GM12878 (cell line): ENCODE measurements at regions not wholly inside any gene's neighbourhood (a gene's known extent, or its start where the extent isn't known, plus 50 kb on each side); places are given as distances from the start of the nearest gene placed in this dataset.

ENCODE experiments used
- CREB1 ChIP-seq: IDR thresholded peaks from 2 replicates; pipeline ENCODE4 v1.6.1; 2012; ENCODE audit warnings: low read depth, mild to moderate bottlenecking, inconsistent platforms
- DPF2 ChIP-seq: fragments of 450-650 bp; IDR thresholded peaks from 2 replicates; pipeline ENCODE4 v1.6.1; 2017; ENCODE audit warnings: mild to moderate bottlenecking
- ESRRA ChIP-seq: IDR thresholded peaks from 2 replicates; pipeline ENCODE4 v1.6.1; 2012; ENCODE audit warnings: mild to moderate bottlenecking, low read length, improper control_type of control experiment
- KAT2A ChIP-seq: conservative IDR thresholded peaks from 2 replicates; pipeline ENCODE4 v1.6.1; 2011; ENCODE audit warnings: low read depth, low read length; ENCODE audit not compliant: control insufficient read depth
- MXI1 ChIP-seq: fragments of 150-350 bp; IDR thresholded peaks from 2 replicates; pipeline ENCODE4 v1.6.1; 2011; ENCODE audit warnings: low read depth, mild to moderate bottlenecking, inconsistent platforms, low read length, improper control_type of control experiment
- YY1 ChIP-seq: IDR thresholded peaks from 2 replicates; pipeline ENCODE4 v1.6.1; 2011; ENCODE audit warnings: low read depth, mild to moderate bottlenecking, low read length
- ZNF274 ChIP-seq: IDR thresholded peaks from one replicate; pipeline ENCODE4 v1.8.0; 2011; ENCODE audit not compliant: insufficient read length, insufficient read depth
- TF ChIP-seq, protein P1 (sequence below), 3 experiments: IDR thresholded peaks in 2 of 3; conservative IDR thresholded peaks in 1 of 3; 2 replicates each; pipeline ENCODE4 v1.5.1; 2011; ENCODE audit warnings: low read depth in 3 of 3, low read length in 3 of 3, mild to moderate bottlenecking in 3 of 3, control low read depth in 2 of 3, moderate library complexity in 2 of 3, inconsistent platforms in 1 of 3, mixed read lengths in 1 of 3; ENCODE audit not compliant: control insufficient read depth in 2 of 3, insufficient read depth in 1 of 3; ENCODE audit errors: extremely low read depth in 1 of 3

DNA sequence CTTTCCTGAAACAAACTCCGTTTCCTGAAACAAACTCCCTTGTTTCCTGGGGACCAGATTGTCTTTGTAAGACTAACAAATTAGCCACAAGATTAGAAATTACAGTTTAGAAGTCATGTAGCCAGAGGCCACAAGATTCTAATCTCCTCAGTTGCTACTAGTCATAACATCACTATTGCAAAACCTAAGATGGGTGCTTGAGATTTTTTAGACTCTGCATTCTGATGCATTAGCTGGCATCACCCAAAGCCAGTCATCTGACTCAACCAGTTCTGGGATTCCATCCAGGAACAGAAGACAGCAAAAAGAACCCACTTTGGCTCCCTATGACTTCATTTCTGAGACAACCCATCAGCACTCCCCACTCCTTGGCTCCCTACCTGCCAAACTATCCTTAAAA lies 367.9 kb upstream of the MBL2 start:
- TF ChIP-seq DPF2: no peak
- TF ChIP-seq, protein P1, sequence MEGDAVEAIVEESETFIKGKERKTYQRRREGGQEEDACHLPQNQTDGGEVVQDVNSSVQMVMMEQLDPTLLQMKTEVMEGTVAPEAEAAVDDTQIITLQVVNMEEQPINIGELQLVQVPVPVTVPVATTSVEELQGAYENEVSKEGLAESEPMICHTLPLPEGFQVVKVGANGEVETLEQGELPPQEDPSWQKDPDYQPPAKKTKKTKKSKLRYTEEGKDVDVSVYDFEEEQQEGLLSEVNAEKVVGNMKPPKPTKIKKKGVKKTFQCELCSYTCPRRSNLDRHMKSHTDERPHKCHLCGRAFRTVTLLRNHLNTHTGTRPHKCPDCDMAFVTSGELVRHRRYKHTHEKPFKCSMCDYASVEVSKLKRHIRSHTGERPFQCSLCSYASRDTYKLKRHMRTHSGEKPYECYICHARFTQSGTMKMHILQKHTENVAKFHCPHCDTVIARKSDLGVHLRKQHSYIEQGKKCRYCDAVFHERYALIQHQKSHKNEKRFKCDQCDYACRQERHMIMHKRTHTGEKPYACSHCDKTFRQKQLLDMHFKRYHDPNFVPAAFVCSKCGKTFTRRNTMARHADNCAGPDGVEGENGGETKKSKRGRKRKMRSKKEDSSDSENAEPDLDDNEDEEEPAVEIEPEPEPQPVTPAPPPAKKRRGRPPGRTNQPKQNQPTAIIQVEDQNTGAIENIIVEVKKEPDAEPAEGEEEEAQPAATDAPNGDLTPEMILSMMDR (IDR thresholded peaks at IDR 0.05 in 2 of 3, conservative IDR thresholded peaks at IDR 0.05 in 1 of 3; ENCODE audit: control insufficient read depth in 2 of 3, extremely low read depth in 1 of 3, insufficient read depth in 1 of 3, low read depth in 3 of 3, low read length in 3 of 3): no peak
- no peak for TF ChIP-seq YY1
- no peak for TF ChIP-seq CREB1
- TF ChIP-seq ESRRA: no peak
- TF ChIP-seq MXI1: no peak
- TF ChIP-seq KAT2A: no peak
- TF ChIP-seq ZNF274: no peak
